Stimulated activated CD4-positive, alpha-beta T cell treated with anti-CD3 and anti-CD28 coated beads, Interleukin-1b, Interleukin-23, amount 100 ng/mL, for 24 hours (primary cell): ENCODE measurements at regions not wholly inside any gene's neighbourhood (a gene's known extent, or its start where the extent isn't known, plus 50 kb on each side); places are given as distances from the start of the nearest gene placed in this dataset.

Experiments used
- DNase-seq, 4 experiments: peaks; one replicate each; pipeline ENCODE4 v3.0.0-alpha.2; 2020; ENCODE audit warnings: low read depth in 4 of 4, low spot score in 1 of 4

GRCh38 chr12:75974323-75975187 is 57.0 kb downstream of the PHLDA1 start:
- no peak for DNase-seq

GRCh38 chr12:75971253-75971652 is 60.3 kb downstream of the PHLDA1 start:
- no peak for DNase-seq

GRCh38 chr12:75970310-75970709 is 61.3 kb downstream of the PHLDA1 start:
- no peak for DNase-seq

GRCh38 chr12:75969768-75970167 is 61.8 kb downstream of the PHLDA1 start:
- DNase-seq = no peak

GRCh38 chr12:75965661-75966060 is 65.9 kb downstream of the PHLDA1 start:
- DNase-seq = no peak

- no peak for DNase-seq
Observed at GRCh38 chr12:75964150-75964549, 67.4 kb downstream of the PHLDA1 start.

GRCh38 chr12:75961878-75962277 is 69.7 kb downstream of the PHLDA1 start:
- DNase-seq = no peak

- DNase-seq = no peak
Observed at GRCh38 chr12:75960954-75961661, 70.5 kb downstream of the PHLDA1 start.

- no peak for DNase-seq
Observed at GRCh38 chr12:75960086-75960910, 71.3 kb downstream of the PHLDA1 start.

- DNase-seq = no peak
Observed at GRCh38 chr12:75959506-75959905, 72.1 kb downstream of the PHLDA1 start.

GRCh38 chr12:75959060-75959459 is 72.5 kb downstream of the PHLDA1 start:
- no peak for DNase-seq

- DNase-seq = no peak
Observed at GRCh38 chr12:75955251-75955650, 76.3 kb downstream of the PHLDA1 start.

- DNase-seq = no peak
Observed at GRCh38 chr12:75954749-75955148, 76.8 kb downstream of the PHLDA1 start.

GRCh38 chr12:75954041-75954440 is 77.5 kb downstream of the PHLDA1 start:
- no peak for DNase-seq

GRCh38 chr12:75953312-75953906 is 78.2 kb downstream of the PHLDA1 start:
- DNase-seq = no peak

GRCh38 chr12:75951399-75952278 is 79.9 kb downstream of the PHLDA1 start:
- no peak for DNase-seq

GRCh38 chr12:75947156-75947723 is 84.3 kb downstream of the PHLDA1 start:
- no peak for DNase-seq

GRCh38 chr12:75945581-75945980 is 86.0 kb downstream of the PHLDA1 start:
- no peak for DNase-seq

- DNase-seq = no peak
Observed at GRCh38 chr12:75944905-75945432, 86.6 kb downstream of the PHLDA1 start.
